Peyer's patch (tissue), 4 donors: ENCODE measurements at regions not wholly inside any gene's neighbourhood (a gene's known extent, or its start where the extent isn't known, plus 50 kb on each side); places are given as distances from the start of the nearest gene placed in this dataset.

ENCODE experiments used
- CTCF ChIP-seq, 6 experiments: fragments of 450-650 bp in 4 of 6; fragments of 200-600 bp in 2 of 6; sonication (generic) in 1 of 6; IDR thresholded peaks; one replicate each; pipeline ENCODE4 v1.5.1; 2017 to 2019; ENCODE audit warnings: antibody characterized with exemption in 6 of 6, mild to moderate bottlenecking in 3 of 6, moderate library complexity in 1 of 6
- POLR2A ChIP-seq, 2 donors: fragments of 450-650 bp; IDR thresholded peaks; one replicate each; pipeline ENCODE4 v1.5.1; 2017; ENCODE audit warnings: antibody characterized with exemption in 2 of 2, mild to moderate bottlenecking in 2 of 2, moderate library complexity in 2 of 2

- TF ChIP-seq POLR2A (IDR thresholded peaks at IDR 0.05), result no peak
- no peak for TF ChIP-seq CTCF (IDR thresholded peaks at IDR 0.05)
Measured at GRCh38 chr7:41130086-41130485, 572.8 kb downstream of the INHBA start.
